ENCODE measurements at regions not wholly inside any gene's neighbourhood (a gene's known extent, or its start where the extent isn't known, plus 50 kb on each side); places are given as distances from the start of the nearest gene placed in this dataset.
A peak's percentile ranks its signal among the peaks of the same experiment; 100 is the strongest.

DNA sequence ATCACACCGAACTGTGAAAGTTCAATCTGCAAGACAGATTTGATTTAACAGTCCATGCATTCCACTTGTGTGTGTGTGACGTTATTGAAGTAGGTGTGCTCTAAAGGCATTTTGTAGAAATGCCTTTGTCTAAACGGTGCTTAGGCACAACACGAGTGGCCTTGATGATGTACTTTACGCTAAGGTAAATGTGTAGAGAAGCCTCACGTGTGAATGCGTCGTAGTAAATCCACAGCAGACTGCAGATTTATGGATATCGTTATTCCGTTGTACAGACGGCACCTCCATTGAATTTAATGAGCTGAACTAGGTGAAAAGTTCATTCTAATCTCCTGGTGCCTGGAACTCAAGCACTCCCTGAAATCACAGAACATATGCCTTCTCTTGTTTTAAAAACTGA, 202.8 kb upstream of the STXBP6 start:
- no peak for DNase-seq (ENCODE audit: low read depth)
- no peak overlapping the region for H3K4me3 ChIP-seq (ENCODE audit: low read depth, low read length)
- TF ChIP-seq, protein P1, sequence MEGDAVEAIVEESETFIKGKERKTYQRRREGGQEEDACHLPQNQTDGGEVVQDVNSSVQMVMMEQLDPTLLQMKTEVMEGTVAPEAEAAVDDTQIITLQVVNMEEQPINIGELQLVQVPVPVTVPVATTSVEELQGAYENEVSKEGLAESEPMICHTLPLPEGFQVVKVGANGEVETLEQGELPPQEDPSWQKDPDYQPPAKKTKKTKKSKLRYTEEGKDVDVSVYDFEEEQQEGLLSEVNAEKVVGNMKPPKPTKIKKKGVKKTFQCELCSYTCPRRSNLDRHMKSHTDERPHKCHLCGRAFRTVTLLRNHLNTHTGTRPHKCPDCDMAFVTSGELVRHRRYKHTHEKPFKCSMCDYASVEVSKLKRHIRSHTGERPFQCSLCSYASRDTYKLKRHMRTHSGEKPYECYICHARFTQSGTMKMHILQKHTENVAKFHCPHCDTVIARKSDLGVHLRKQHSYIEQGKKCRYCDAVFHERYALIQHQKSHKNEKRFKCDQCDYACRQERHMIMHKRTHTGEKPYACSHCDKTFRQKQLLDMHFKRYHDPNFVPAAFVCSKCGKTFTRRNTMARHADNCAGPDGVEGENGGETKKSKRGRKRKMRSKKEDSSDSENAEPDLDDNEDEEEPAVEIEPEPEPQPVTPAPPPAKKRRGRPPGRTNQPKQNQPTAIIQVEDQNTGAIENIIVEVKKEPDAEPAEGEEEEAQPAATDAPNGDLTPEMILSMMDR (IDR thresholded peaks at IDR 0.05; ENCODE audit: low read depth, low read length, missing control alignments) = no peak
- in situ Hi-C loops (cut with HindIII; ENCODE audit: low sequenced_read_pairs) = no loop called here

DNA sequence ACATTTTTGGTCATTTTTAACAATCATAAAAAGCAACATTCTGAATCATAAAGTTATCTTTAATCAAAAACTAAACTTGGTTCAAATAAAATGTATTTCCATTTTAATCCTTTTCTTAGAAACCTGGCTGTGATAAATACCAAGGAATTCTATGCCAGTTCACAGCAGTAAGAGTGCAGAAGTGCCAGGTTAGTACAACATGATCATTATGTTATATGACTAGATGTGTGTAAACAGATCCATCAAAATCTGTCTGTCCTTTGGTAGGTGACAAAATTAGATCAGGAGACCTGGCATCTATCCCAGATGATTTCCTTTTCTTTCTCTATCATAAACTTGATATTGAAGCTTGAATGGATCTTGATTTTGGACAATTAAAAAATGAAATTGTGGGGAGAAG, 200.6 kb upstream of the STXBP6 start:
- no peak for DNase-seq (ENCODE audit: low read depth)
- TF ChIP-seq, protein P1 (IDR thresholded peaks at IDR 0.05; ENCODE audit: low read depth, low read length, missing control alignments) = no peak
- in situ Hi-C loops (cut with HindIII; ENCODE audit: low sequenced_read_pairs) = no loop called here
- H3K4me3 ChIP-seq (ENCODE audit: low read depth, low read length) = no peak overlapping the region

- DNase-seq (ENCODE audit: low read depth) = no peak
These were observed 197.7 kb upstream of the STXBP6 start for GRCh38 chr14:25247609-25248008.

GRCh38 chr14:25246751-25247150, 196.8 kb upstream of the STXBP6 start:
- no peak for DNase-seq (ENCODE audit: low read depth)
- TF ChIP-seq, protein P1 (IDR thresholded peaks at IDR 0.05; ENCODE audit: low read depth, low read length, missing control alignments) = no peak
- in situ Hi-C loops (cut with HindIII; ENCODE audit: low sequenced_read_pairs) = no loop called here
- H3K4me3 ChIP-seq (ENCODE audit: low read depth, low read length) = no peak overlapping the region

More at GRCh38 chr14:25247609-25248008, 197.7 kb upstream of the STXBP6 start:
- H3K4me3 ChIP-seq (ENCODE audit: low read depth, low read length) = no peak overlapping the region
- in situ Hi-C loops (cut with HindIII; ENCODE audit: low sequenced_read_pairs) = no loop called here
- TF ChIP-seq, protein P1 (IDR thresholded peaks at IDR 0.05; ENCODE audit: low read depth, low read length, missing control alignments) = no peak

- TF ChIP-seq, protein P1 (IDR thresholded peaks at IDR 0.05; ENCODE audit: low read depth, low read length, missing control alignments) = no peak
- in situ Hi-C loops (cut with HindIII; ENCODE audit: low sequenced_read_pairs) = no loop called here
- no peak for DNase-seq (ENCODE audit: low read depth)
These were observed 189.2 kb upstream of the STXBP6 start for GRCh38 chr14:25239170-25239569.

GRCh38 chr14:25237845-25238244, 187.9 kb upstream of the STXBP6 start:
- DNase-seq (ENCODE audit: low read depth) = no peak
- TF ChIP-seq, protein P1 (IDR thresholded peaks at IDR 0.05; ENCODE audit: low read depth, low read length, missing control alignments) = peak; percentile 17
- no peak overlapping the region for H3K4me3 ChIP-seq (ENCODE audit: low read depth, low read length)
- in situ Hi-C loops (cut with HindIII; ENCODE audit: low sequenced_read_pairs) = no loop called here

More at GRCh38 chr14:25239170-25239569, 189.2 kb upstream of the STXBP6 start:
- no peak overlapping the region for H3K4me3 ChIP-seq (ENCODE audit: low read depth, low read length)

- DNase-seq (ENCODE audit: low read depth) = no peak
- in situ Hi-C loops (cut with HindIII; ENCODE audit: low sequenced_read_pairs) = no loop called here
- no peak overlapping the region for H3K4me3 ChIP-seq (ENCODE audit: low read depth, low read length)
- TF ChIP-seq, protein P1 (IDR thresholded peaks at IDR 0.05; ENCODE audit: low read depth, low read length, missing control alignments) = no peak
These were observed 183.7 kb upstream of the STXBP6 start for GRCh38 chr14:25233613-25234012.
